Hematopoietic multipotent progenitor cell treated with erythropoietin and hydrocortisone succinate and interleukin-3 and kit ligand, for 6 days (in vitro differentiated cells): ENCODE measurements at regions not wholly inside any gene's neighbourhood (a gene's known extent, or its start where the extent isn't known, plus 50 kb on each side); places are given as distances from the start of the nearest gene placed in this dataset.
"Not testable (repeated sequence)": the region's sequence is repeated elsewhere in the genome, so short reads cannot be mapped to it uniquely, and the experiment has no call there.

Experiments
- DNase-seq: peaks from one replicate; pipeline ENCODE4 v3.0.0-alpha.2; 2015

DNA sequence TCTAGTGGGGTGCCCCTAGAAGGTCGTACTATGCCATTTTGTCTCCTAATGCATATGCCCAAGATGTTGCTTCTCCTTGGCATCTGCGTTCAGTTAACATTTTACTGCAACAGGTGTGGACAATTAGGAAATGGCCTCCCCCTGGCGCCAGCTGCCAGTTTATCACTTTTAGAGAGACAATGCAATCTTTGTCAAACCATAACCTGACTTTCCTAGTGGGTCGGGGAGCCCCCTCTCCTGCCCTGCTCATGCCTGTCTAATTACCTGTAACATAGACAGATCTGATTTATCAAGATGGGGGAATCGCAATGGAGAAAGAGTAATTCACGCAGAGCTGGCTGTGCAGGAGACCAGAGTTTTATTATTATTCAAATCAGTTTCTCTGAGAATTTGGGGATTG, 353.7 kb upstream of the SGO1 start:
- DNase-seq: no peak

- no peak for DNase-seq
Measured at GRCh38 chr3:20537234-20537633, 351.2 kb upstream of the SGO1 start.

- no peak for DNase-seq
Measured at GRCh38 chr3:20529911-20530310, 343.9 kb upstream of the SGO1 start.

DNA sequence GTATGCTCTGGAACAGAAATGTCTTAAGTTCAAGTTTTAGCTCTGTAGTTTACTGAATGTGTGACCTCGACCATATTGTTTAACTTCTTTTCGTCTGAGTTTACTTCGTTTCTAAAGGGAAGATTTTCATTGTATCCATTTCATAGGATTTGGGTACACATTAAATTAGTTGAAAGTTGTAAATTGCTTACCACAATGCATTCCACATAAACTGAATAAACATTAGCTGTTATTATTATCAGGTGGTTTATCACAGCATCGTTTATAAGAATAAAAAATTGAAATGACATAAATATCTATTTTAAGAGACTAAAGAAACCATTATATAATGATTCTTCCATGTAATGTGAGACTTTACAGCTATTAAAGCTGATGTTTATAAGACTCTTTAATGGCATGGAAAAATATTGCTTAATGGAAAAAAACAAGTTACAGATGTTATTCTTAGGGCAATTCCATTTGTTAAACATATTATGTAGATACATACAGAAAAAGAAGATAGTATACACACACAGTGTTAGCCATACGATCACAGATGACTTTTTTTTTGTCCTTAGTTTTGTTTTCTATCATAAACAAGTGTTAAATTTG, 342.3 kb upstream of the SGO1 start:
- DNase-seq: no peak

- DNase-seq: no peak
Measured at GRCh38 chr3:20527368-20527767, 341.4 kb upstream of the SGO1 start.

DNA sequence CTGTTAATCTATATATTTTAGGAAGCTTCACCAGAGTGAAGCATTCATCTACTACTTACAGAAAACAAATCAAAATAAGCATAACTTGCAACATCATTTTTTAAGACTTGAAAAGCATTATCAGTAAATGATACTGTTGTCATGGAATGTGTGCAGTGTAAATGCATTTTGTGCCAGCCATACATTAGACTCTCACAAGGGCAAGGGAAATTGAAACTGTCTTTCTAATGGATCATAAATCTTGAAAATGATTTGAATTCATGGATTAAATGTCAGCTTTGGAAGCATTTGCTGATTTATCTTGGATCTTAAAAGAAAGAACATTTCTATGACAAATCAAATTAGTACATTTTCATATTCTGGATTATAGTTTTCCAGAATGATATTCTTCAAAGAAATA, 338.3 kb upstream of the SGO1 start:
- no peak for DNase-seq

DNA sequence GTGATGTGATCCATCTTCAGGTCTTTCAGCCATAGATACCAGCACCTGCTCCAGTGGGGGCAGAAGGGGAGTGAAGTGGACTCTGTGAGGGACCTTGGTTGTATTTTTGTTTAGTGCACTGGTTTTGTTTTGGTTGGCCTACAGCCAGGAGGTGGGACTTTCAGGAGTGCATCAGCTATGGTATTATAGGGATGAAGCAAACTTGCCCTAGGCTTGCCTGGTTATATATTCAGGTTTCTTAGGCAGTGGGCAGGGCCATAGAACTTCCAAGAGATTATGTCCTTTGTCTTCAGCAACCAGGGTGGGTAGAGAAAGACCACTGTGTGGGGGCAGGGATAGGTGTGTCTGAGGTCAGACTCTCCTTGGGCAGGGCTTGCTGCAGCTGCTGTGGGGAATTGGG, 337.3 kb upstream of the SGO1 start:
- no peak for DNase-seq

DNA sequence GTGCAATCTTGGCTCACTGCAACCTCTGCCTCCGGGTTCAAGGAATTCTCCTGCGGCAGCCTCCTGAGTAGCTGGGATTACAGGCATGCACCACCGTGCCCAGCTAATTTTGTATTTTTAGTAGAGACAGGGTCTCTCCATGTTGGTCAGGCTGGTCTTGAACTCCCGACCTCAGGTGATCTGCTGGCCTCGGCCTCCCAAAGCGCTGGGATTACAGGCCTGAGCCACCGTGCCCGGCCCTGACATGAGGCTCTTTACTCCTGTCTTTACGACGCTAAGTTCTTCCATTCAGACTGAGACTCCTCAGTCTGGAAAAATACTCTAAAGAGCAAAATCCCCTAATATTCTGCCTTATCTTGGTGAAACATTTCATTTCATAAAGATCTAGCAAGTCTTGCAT, 331.3 kb upstream of the SGO1 start:
- not testable (repeated sequence) for DNase-seq

DNA sequence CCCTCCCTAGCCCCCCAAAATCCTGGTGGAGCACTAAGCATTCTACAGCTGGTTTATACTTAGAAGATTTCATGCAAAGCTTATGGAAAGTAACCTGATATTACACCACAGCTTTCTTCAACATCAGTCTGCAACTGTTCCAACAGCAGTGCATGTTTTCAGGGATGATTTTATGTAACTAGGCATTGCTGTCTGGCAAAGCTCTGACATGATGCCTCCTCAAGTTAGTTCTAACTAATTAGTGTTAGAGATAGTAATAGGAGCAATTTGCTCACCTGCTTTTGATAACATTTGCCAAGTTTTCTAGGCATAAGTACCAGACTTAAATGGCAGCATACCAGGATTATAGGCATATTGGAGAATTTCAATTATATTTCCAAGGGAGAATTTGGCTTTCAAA, 330.3 kb upstream of the SGO1 start:
- DNase-seq: no peak

DNA sequence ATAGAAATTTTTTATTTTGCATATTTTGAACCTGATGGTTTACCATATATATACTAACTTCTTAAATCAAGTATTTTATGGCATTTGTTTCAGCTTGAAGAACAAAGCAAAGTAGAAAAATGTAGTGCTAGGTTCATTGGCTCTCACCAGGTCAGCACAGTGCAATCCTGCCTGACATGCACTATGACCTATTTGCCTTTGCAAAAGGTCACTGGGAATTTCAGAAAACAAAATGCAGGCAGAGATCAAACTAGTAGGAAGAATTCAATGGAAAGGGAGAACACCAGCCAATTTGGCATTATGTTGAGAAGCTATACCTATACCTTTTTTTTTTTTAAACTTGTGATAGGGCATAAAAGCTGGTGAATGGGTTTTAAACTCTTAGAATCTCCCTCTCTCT, 329.8 kb upstream of the SGO1 start:
- no peak for DNase-seq

- DNase-seq: peak; percentile 66
Measured at GRCh38 chr3:20511863-20512505, 326.0 kb upstream of the SGO1 start.

DNA sequence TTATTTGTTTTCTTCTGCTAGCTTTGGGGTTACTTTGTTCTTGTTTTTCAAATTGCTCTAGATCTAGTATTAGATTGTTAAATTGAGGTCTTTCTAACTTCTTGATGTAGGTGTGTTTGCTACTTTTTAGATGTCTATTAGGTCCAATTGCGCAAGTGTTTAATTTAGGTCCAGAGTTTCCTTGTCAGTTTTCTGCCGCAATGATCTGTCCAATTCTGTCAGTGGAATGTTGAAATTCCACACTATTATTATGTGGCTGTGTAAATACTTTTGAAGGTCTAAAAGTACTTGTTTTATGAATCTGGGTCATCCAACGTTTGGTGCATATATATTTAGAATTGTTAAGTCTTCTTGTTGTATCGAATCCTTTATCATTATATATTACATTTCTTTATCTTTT, 324.4 kb upstream of the SGO1 start:
- no peak for DNase-seq

GRCh38 chr3:20503394-20504082, 317.5 kb upstream of the SGO1 start:
- no peak for DNase-seq

DNA sequence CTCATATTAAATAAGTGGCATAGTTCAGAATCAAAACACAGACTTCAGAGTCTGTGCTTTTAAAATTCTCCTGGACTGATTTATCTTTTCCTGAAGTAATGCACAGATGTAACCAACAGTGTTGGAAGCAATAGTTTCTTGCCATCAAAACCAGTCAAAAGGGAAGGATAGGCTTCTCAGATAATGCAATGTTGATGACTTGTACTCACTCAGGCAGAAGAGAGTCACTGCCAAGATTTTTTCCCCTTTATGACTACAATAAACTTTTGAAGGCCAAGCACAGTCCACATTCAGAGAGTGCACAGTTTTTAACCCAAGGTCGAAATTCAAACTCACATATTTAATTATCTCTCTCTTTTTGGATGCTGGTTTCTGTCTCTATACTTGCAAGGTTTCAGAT, 305.0 kb upstream of the SGO1 start:
- DNase-seq: no peak

- DNase-seq: no peak
Measured at GRCh38 chr3:20488151-20488550, 302.1 kb upstream of the SGO1 start.

DNA sequence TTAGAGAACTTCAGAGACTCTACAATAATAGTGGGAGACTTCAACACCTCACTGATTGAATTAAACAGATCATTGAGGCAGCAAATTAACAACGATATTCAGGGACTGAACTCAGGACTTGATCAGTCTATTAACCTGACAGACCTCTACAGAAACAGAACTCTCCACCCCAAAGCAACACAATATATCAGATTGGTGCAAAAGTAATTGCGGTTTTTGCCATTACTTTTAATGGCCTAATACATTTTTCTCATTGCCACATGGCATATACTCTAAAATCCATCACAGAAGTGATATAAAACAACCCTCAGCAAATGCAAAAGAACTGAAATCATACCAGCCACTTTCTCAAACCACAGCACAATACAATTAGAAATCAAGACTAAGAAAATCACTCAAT, 298.1 kb upstream of the SGO1 start:
- no peak for DNase-seq

- no peak for DNase-seq
Measured at GRCh38 chr3:20482350-20482749, 296.3 kb upstream of the SGO1 start.

DNA sequence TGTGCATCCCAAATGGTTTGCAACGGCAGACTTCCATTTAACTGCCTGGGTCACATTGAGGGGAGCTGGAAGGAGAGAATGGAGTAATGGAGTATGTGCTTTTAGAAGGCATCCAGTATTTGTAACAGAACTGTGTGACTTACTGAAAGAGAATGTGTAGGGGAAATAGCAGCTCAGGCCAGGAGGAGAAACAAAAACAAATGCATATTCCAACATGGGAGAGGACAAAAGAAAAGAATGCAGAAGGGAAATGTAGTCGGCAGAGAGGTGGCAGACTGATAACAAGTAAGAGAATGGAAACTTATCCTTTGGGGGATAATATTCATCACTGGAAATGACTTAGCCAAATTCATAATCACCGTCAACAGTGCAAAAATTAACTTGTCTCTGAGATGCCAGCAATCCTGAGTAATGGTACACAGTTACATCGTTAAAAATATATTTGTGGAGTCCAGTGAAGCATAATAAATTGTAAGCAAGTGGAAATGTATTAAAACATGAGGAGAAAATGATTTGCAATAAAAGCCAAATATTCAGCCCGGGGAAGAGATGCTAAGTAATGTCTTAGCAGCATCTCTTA, 294.9 kb upstream of the SGO1 start:
- no peak for DNase-seq

GRCh38 chr3:20478436-20478835, 292.4 kb upstream of the SGO1 start:
- no peak for DNase-seq

- DNase-seq: not testable (repeated sequence)
Measured at GRCh38 chr3:20464237-20464636, 278.2 kb upstream of the SGO1 start.

GRCh38 chr3:20462723-20463122, 276.7 kb upstream of the SGO1 start:
- no peak for DNase-seq

GRCh38 chr3:20462226-20462625, 276.2 kb upstream of the SGO1 start:
- no peak for DNase-seq

DNA sequence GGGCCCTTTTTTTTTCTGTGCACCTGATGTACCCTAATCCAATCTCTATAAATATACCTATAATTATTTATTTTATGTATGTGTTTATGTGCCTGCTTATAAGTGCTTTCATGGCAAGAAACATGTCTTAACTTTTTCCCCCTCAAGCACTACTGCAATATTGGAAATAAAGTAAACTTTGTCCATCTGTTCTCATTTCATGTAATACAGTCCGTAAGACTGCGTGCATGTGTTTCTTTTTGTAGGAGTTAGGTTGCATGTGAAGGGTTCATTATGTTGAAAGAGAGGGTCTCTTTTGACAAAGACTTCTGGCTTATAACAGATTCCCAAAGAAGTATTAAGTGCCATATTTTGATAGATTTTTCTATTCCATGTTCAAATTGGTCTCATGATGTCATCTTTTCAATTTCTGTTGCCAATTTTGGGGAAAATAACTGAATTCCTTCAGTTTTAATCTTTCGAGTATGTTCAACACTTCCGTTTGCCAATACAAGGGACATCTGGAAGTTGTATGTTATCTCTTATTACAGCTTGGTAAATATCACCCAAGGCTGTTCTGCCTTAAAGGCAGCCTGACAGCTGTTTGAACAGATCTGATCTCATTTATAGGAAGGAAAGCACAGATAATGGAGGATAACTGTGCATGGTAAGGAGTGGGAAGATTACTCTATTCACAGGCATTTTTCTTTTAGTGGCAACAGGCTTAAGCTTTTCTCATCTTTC, 273.1 kb upstream of the SGO1 start:
- no peak for DNase-seq

DNA sequence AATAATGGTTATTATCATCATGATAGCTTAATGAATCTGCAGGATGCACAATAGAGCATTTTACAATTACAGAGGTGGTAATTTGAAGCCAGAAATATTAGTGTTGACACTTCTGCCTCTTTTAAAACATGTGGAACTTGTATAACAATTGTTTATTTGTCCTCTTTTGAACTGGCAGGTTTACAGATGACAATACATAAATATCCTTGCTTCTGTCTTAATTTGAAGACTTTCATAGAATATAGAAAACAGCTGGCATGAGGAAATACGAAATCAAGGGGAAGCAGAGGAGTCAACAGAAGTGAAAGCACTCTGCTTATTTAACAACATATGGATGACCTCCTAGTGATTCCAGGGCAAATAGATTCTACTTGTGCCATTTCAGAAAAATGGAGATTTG, 270.5 kb upstream of the SGO1 start:
- DNase-seq: no peak
